HCT116 (cell line): ENCODE measurements at regions not wholly inside any gene's neighbourhood (a gene's known extent, or its start where the extent isn't known, plus 50 kb on each side); places are given as distances from the start of the nearest gene placed in this dataset.

Experiments used
- CTCF ChIP-seq, 3 experiments: fragments of 200-600 bp in 1 of 3; sonication (generic) in 1 of 3; IDR thresholded peaks in 2 of 3; conservative IDR thresholded peaks in 1 of 3; 2 replicates each; pipeline ENCODE4 v1.5.1; 2012 to 2017; ENCODE audit warnings: low read depth in 2 of 3, low read length in 2 of 3, antibody characterized with exemption in 1 of 3, borderline replicate concordance in 1 of 3, control low read depth in 1 of 3, mild to moderate bottlenecking in 1 of 3, mixed read lengths in 1 of 3, mixed run types in 1 of 3, moderate library complexity in 1 of 3; ENCODE audit not compliant: insufficient read depth in 1 of 3
- EZH2 ChIP-seq: fragments of 200-600 bp; sonication (generic); IDR thresholded peaks from 2 replicates; pipeline ENCODE4 v1.6.1; 2017; ENCODE audit warnings: antibody characterized with exemption, mixed run types
- EZH2phosphoT487 ChIP-seq: fragments of 200-600 bp; IDR thresholded peaks from 2 replicates; pipeline ENCODE4 v1.6.1; 2018; ENCODE audit warnings: antibody characterized with exemption, borderline replicate concordance
- POLR2A ChIP-seq: IDR thresholded peaks from 2 replicates; pipeline ENCODE4 v1.7.0; 2011; ENCODE audit warnings: borderline replicate concordance; ENCODE audit not compliant: insufficient read depth, insufficient read length; ENCODE audit errors: extremely low read depth
- POLR2AphosphoS5 ChIP-seq: IDR thresholded peaks from 2 replicates; pipeline ENCODE4 v1.6.1; 2011; ENCODE audit warnings: mild to moderate bottlenecking, low read depth, low read length, moderate library complexity
- REST ChIP-seq: IDR thresholded peaks from 2 replicates; pipeline ENCODE4 v1.6.1; 2012; ENCODE audit warnings: low read depth
- SIN3A ChIP-seq: IDR thresholded peaks from 2 replicates; pipeline ENCODE4 v1.6.1; 2012; ENCODE audit warnings: low read depth
- ZFX ChIP-seq: fragments of 450-650 bp; IDR thresholded peaks from 2 replicates; pipeline ENCODE4 v1.6.1; 2017
- ZNF274 ChIP-seq: fragments of 200-500 bp; sonication (Bioruptor generic); IDR thresholded peaks from 2 replicates; pipeline ENCODE4 v1.6.1; 2014; ENCODE audit warnings: mild to moderate bottlenecking, low read depth, low read length, inconsistent platforms

GRCh38 chr16:56125922-56126321 is 65.4 kb upstream of the GNAO1 start:
- no peak for TF ChIP-seq EZH2
- TF ChIP-seq ZFX = no peak
- no peak for TF ChIP-seq CTCF (IDR thresholded peaks at IDR 0.05 in 2 of 3, conservative IDR thresholded peaks at IDR 0.05 in 1 of 3; ENCODE audit: borderline replicate concordance in 1 of 3, insufficient read depth in 1 of 3, low read depth in 2 of 3, low read length in 2 of 3)
- TF ChIP-seq ZNF274 = no peak
- no peak for TF ChIP-seq POLR2A
- TF ChIP-seq REST = no peak
- TF ChIP-seq SIN3A = no peak
- no peak for TF ChIP-seq POLR2AphosphoS5
- no peak for TF ChIP-seq EZH2phosphoT487
